ENCODE measurements at regions not wholly inside any gene's neighbourhood (a gene's known extent, or its start where the extent isn't known, plus 50 kb on each side); places are given as distances from the start of the nearest gene placed in this dataset.
"Not testable (repeated sequence)": the region's sequence is repeated elsewhere in the genome, so short reads cannot be mapped to it uniquely, and the experiment has no call there.

DNA sequence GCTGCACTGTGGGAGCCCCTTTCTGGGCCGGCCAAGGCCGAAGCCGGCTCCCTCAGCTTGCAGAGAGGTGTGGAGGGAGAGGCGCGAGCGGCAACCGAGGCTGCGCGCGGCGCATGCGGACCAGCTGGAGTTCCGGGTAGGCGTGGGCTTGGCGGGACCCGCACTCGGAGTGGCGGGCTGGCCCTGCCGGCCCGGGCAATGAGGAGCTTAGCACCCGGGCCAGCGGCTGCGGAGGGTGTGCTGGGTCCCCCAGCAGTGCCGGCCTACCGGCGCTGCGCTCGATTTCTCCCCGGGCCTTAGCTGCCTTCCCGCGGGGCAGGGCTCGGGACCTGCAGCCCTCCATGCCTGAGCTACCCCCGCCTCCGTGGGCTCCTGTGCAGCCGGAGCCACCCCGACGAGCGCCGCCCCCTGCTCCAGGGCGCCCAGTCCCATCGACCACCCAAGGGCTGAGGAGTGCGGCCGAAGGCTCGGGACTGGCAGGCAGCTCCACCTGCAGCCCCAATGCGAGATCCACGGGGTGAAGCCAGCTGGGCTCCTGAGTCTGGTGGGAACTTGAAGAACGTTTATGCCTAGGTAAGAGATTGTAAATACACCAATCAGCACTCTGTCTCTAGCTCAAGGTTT, 777.9 kb downstream of the CDH11 start:
- H3K9ac ChIP-seq (ENCODE audit: low read depth, low read length); H3K4me3 ChIP-seq (ENCODE audit: low read length); H3K36me3 ChIP-seq (ENCODE audit: insufficient read depth, low read depth, low read length); H3K4me1 ChIP-seq (ENCODE audit: insufficient read depth, low read length); H3K9me3 ChIP-seq (ENCODE audit: insufficient read depth, low read depth, low read length); H3K27ac ChIP-seq (ENCODE audit: low read length); H3K27me3 ChIP-seq (ENCODE audit: insufficient read depth, low read length): not testable (repeated sequence)

DNA sequence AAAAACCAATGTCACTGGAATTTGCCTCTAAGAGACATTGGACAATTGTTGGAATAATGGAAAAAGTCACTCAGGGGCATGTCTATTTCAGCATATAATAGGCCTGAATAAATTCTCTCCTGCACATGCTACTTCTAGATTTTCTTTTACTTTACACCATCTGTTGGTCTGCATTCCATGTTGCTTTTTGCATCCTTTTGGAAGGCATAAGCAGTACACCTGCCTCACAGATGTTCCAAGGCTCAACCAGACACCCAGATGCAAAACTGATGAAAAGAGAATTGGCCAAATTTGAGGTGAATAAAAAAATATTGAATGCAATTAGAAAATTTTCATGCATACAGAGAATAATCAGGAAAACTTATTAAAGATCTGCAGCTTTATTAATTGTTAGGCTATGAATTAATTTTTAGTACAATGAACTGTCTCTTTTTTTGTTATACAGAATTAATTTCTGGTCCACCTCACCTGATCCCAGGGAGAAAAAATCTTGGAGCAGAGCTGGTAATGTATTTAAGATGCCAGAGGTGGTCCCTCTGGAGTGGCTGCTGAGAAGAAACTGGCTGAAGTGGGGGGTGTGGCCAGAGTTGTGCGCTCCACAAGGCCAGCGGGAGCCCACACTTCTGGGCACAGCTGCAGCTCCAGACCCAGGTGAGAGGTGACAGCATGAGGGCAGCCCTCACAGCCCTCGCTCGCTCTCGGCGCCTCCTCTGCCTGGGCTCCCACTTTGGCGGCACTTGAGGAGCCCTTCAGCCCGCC, 778.6 kb downstream of the CDH11 start:
- no peaks in the 10 kb centered on the region for H3K4me1 ChIP-seq (ENCODE audit: insufficient read depth, low read length)
- H3K27me3 ChIP-seq (ENCODE audit: insufficient read depth, low read length) = no peaks in the 10 kb centered on the region
- no peaks in the 10 kb centered on the region for H3K36me3 ChIP-seq (ENCODE audit: insufficient read depth, low read depth, low read length)
- no peak overlapping the region for H3K9ac ChIP-seq (ENCODE audit: low read depth, low read length)
- no peak overlapping the region for H3K27ac ChIP-seq (ENCODE audit: low read length)
- no peak overlapping the region for H3K4me3 ChIP-seq (ENCODE audit: low read length)
- no peaks in the 10 kb centered on the region for H3K9me3 ChIP-seq (ENCODE audit: insufficient read depth, low read depth, low read length)

DNA sequence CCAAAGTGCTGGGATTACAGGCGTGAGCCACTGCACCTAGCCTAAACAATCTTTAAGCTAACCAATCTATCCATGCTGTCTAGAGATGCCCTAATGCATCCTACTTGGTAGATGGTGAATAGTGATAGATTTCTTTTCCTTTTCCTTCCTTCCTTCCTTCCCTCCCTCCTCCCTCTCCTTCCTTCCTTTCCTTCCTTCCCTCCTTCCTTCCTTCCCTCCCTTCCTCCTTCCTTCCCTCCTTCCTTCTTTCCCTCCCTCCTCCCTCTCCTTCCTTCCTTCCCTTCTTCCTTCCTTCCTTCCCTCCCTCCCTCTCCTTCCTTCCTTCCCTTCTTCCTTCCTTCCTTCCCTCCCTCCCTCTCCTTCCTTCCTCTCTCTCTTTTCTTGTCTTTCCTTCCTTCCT, 780.5 kb downstream of the CDH11 start:
- not testable (repeated sequence) for H3K27ac ChIP-seq (ENCODE audit: low read length)

DNA sequence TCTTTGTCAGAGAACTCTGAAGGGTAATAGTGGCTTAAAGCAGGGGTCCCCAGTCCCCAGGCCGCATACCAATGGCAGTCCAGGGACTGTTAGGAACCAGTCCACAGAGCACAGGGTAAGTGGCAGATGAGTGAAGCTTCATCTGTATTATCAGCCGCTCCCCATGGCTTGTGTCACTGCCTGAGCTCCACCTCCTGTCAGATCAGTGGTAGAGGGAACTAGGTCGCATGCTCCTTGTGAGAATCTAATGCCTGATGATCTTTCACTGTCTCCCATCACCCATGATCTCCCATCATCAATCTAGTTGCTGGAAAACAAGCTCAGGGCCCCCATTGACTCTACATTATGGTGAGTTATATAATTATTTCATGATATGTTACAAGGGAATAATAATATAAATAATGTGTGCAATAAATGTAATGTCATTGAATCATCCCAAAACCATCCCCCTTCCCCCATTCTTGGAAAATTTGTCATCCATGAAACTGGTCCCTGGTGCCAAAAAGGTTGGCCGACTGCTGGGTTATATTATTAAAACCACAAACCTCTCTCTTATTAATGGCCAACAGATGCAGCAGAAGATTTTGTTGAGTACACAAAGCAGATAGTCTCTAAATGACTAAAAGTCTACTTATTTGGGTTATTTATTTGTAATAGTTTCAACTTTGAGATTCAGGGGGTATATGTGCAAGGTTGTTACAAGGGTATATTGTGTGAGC, 782.7 kb downstream of the CDH11 start:
- Histone ChIP-seq H3K9ac (ENCODE audit: low read depth, low read length) (no peak overlapping the region), H3K4me3 (ENCODE audit: low read length) (no peak overlapping the region), H3K36me3 (ENCODE audit: insufficient read depth, low read depth, low read length) (no peaks in the 10 kb centered on the region), H3K4me1 (ENCODE audit: insufficient read depth, low read length) (peaks cover 12% of the 10 kb centered on the region; the same call in 1 of the 2 replicates), H3K27me3 (ENCODE audit: insufficient read depth, low read length) (no peaks in the 10 kb centered on the region), H3K9me3 (ENCODE audit: insufficient read depth, low read depth, low read length) (no peaks in the 10 kb centered on the region), H3K27ac (ENCODE audit: low read length) (no peak overlapping the region)

More for the DNA sequence above, 780.5 kb downstream of the CDH11 start:
- H3K9ac ChIP-seq (ENCODE audit: low read depth, low read length); H3K36me3 ChIP-seq (ENCODE audit: insufficient read depth, low read depth, low read length); H3K9me3 ChIP-seq (ENCODE audit: insufficient read depth, low read depth, low read length); H3K4me1 ChIP-seq (ENCODE audit: insufficient read depth, low read length); H3K4me3 ChIP-seq (ENCODE audit: low read length); H3K27me3 ChIP-seq (ENCODE audit: insufficient read depth, low read length): not testable (repeated sequence)

DNA sequence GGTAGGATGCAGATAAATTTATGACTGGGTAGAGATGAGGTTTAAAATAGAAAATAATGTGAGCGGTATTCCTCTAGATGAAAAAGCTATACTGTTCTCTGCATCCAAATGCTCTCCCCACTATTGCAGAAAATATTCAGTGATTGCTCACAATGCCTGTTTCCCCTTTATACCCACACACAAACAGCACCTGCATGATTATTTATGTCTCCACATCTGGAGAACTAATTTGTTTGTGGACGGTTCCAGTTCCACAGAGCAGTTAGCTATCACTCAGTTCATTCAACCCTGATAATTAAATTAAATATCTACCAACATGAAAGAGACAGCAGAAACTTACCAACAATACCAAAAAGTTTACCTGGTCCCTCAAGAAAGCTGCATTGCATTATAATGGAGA, 800.0 kb downstream of the CDH11 start:
- Histone ChIP-seq H3K36me3 (ENCODE audit: insufficient read depth, low read depth, low read length) (no peaks in the 10 kb centered on the region), H3K9ac (ENCODE audit: low read depth, low read length) (no peak overlapping the region), H3K4me1 (ENCODE audit: insufficient read depth, low read length) (no peaks in the 10 kb centered on the region), H3K27me3 (ENCODE audit: insufficient read depth, low read length) (no peaks in the 10 kb centered on the region), H3K4me3 (ENCODE audit: low read length) (no peak overlapping the region), H3K9me3 (ENCODE audit: insufficient read depth, low read depth, low read length) (no peaks in the 10 kb centered on the region), H3K27ac (ENCODE audit: low read length) (no peak overlapping the region)

DNA sequence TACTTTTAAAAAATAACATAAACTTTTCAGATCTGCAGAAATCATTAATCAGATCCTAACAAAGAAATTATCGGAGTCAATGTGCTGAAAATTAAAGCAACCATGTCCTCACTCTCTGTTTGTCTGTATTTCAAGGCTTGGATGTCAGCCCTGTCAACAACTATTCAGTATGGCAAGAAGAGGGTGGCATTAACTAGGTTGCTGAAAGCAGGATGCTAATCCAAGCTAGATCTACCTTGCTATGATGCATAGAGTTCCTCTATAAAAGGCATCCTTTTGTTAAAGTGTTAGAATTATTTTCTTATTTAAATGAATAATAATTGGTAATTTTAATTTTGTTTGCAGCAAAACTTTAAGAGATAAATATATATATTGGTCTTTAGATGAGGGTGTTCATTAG, 800.8 kb downstream of the CDH11 start:
- H3K27me3 ChIP-seq (ENCODE audit: insufficient read depth, low read length) = no peaks in the 10 kb centered on the region
- no peaks in the 10 kb centered on the region for H3K4me1 ChIP-seq (ENCODE audit: insufficient read depth, low read length)
- no peak overlapping the region for H3K27ac ChIP-seq (ENCODE audit: low read length)
- H3K9ac ChIP-seq (ENCODE audit: low read depth, low read length) = no peak overlapping the region
- no peaks in the 10 kb centered on the region for H3K36me3 ChIP-seq (ENCODE audit: insufficient read depth, low read depth, low read length)
- no peak overlapping the region for H3K4me3 ChIP-seq (ENCODE audit: low read length)
- H3K9me3 ChIP-seq (ENCODE audit: insufficient read depth, low read depth, low read length) = no peaks in the 10 kb centered on the region

DNA sequence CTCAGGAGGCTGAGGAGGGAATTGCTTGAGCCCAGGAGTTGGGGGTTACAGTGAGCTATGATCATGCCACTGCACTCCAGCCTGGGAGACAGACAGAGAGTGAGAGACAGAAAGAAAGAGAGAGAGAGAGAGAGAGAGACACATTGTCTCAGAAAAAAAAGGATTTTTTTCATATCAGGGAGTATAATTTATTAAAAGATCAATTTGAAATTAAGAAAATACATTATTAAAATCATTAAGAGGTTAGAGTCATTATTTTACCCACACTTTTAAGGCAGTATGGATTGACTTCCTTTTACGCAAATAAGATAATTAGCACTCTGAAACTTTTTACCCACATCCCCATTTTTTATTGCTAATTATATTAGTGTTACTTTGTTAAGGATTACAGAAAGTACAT, 804.3 kb downstream of the CDH11 start:
- no peaks in the 10 kb centered on the region for H3K36me3 ChIP-seq (ENCODE audit: insufficient read depth, low read depth, low read length)
- H3K27ac ChIP-seq (ENCODE audit: low read length) = no peak overlapping the region
- H3K9me3 ChIP-seq (ENCODE audit: insufficient read depth, low read depth, low read length) = no peaks in the 10 kb centered on the region
- H3K27me3 ChIP-seq (ENCODE audit: insufficient read depth, low read length) = no peaks in the 10 kb centered on the region
- no peaks in the 10 kb centered on the region for H3K4me1 ChIP-seq (ENCODE audit: insufficient read depth, low read length)
- no peak overlapping the region for H3K4me3 ChIP-seq (ENCODE audit: low read length)
- H3K9ac ChIP-seq (ENCODE audit: low read depth, low read length) = no peak overlapping the region

DNA sequence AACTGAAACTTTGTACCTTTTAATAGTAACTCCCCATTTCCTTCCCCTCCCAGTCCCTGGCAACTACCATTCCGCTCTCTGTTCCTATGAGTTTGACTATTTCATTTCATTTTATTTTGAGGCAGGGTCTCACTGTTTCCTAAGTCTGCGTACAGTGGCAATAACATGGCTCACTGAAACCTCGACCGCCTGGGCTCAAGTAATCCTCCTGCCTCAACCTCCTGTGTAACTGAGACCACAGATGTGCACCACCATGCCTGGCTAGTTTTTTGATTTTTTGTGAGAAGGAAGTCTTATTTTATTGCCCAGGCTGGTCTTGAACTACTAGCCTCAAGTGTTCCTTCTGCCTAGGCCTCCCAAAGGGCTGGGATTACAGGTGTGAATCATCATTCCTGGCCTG, 808.1 kb downstream of the CDH11 start:
- H3K9ac ChIP-seq (ENCODE audit: low read depth, low read length) = no peak overlapping the region
- H3K4me1 ChIP-seq (ENCODE audit: insufficient read depth, low read length) = no peaks in the 10 kb centered on the region
- peaks cover 5% of the 10 kb centered on the region for H3K9me3 ChIP-seq (ENCODE audit: insufficient read depth, low read depth, low read length)
- no peak overlapping the region for H3K4me3 ChIP-seq (ENCODE audit: low read length)
- no peak overlapping the region for H3K27ac ChIP-seq (ENCODE audit: low read length)
- no peaks in the 10 kb centered on the region for H3K36me3 ChIP-seq (ENCODE audit: insufficient read depth, low read depth, low read length)
- H3K27me3 ChIP-seq (ENCODE audit: insufficient read depth, low read length) = no peaks in the 10 kb centered on the region

DNA sequence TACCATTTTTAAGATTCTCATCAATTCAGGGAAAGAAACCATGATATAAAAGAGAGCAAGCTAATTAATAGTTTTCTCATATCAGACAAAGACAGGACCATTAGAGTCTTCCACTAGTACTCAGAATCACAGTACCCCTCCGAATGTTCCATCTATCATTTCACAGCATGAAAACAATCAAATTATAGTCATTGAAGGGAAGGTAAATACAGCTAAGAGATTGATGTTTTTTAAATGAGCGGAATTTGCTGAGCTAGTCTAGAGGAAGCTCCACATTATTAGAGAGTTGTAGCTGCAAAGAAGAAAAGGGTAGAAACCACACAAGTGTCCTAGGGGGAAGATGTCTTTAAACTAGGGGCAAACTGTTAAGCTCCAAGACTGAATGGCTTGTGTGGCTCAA, 808.9 kb downstream of the CDH11 start:
- no peak overlapping the region for H3K27ac ChIP-seq (ENCODE audit: low read length)
- H3K4me1 ChIP-seq (ENCODE audit: insufficient read depth, low read length) = no peaks in the 10 kb centered on the region
- no peaks in the 10 kb centered on the region for H3K27me3 ChIP-seq (ENCODE audit: insufficient read depth, low read length)
- H3K9ac ChIP-seq (ENCODE audit: low read depth, low read length) = no peak overlapping the region
- H3K36me3 ChIP-seq (ENCODE audit: insufficient read depth, low read depth, low read length) = no peaks in the 10 kb centered on the region
- H3K9me3 ChIP-seq (ENCODE audit: insufficient read depth, low read depth, low read length) = peaks cover 5% of the 10 kb centered on the region
- H3K4me3 ChIP-seq (ENCODE audit: low read length) = no peak overlapping the region

DNA sequence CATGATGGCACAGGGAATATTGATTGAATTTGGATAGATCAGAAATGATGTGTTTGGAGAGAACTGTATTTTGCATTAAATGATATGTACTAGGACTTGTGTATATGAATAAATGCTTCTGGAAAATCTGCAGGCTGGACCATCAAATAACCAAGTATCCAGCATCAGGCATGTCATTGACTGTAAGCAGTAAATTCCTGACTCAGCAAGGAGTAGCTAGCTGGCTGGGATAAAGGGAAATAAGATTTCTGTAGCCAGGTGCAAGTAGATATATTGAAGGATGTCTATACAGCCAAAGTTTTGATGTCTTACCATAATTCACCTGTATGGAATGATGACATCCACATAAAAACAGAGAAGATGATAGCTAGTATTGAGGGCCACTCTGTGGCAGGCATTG, 809.6 kb downstream of the CDH11 start:
- H3K27ac ChIP-seq (ENCODE audit: low read length) = no peak overlapping the region

DNA sequence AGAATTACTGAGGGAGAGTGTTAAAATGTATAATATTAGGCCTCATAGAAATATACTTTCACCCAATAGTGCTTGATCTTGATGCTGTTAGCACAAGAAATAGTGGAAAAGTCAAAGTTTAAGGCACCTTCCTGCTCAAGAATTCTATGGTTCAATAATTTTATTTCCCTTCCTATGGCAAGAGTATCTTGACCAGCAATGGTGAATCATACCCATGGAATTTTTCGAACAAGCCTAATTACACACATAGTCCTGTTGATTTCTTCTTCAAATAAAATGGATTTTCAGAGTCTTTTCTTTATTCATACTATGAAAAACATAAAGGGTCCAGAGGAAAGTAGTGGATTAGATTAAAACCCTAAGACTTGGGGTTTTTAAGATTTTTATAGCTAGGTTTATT, 810.6 kb downstream of the CDH11 start:
- no peaks in the 10 kb centered on the region for H3K36me3 ChIP-seq (ENCODE audit: insufficient read depth, low read depth, low read length)
- no peaks in the 10 kb centered on the region for H3K27me3 ChIP-seq (ENCODE audit: insufficient read depth, low read length)
- no peak overlapping the region for H3K9ac ChIP-seq (ENCODE audit: low read depth, low read length)
- H3K4me1 ChIP-seq (ENCODE audit: insufficient read depth, low read length) = no peaks in the 10 kb centered on the region
- H3K27ac ChIP-seq (ENCODE audit: low read length) = no peak overlapping the region
- H3K9me3 ChIP-seq (ENCODE audit: insufficient read depth, low read depth, low read length) = peaks cover 5% of the 10 kb centered on the region
- H3K4me3 ChIP-seq (ENCODE audit: low read length) = no peak overlapping the region

More for the DNA sequence above, 809.6 kb downstream of the CDH11 start:
- Histone ChIP-seq H3K4me1 (ENCODE audit: insufficient read depth, low read length) (no peaks in the 10 kb centered on the region), H3K36me3 (ENCODE audit: insufficient read depth, low read depth, low read length) (no peaks in the 10 kb centered on the region), H3K27me3 (ENCODE audit: insufficient read depth, low read length) (no peaks in the 10 kb centered on the region), H3K9ac (ENCODE audit: low read depth, low read length) (no peak overlapping the region), H3K4me3 (ENCODE audit: low read length) (no peak overlapping the region), H3K9me3 (ENCODE audit: insufficient read depth, low read depth, low read length) (peaks cover 5% of the 10 kb centered on the region)

All from iPS-20b (cell line).